DND-41 (cell line): ENCODE measurements at regions not wholly inside any gene's neighbourhood (a gene's known extent, or its start where the extent isn't known, plus 50 kb on each side); places are given as distances from the start of the nearest gene placed in this dataset.

Experiments
- ATAC-seq: fragments of 200-7000 bp; cut with Tn5 transposase; 3 replicates; pipeline ENCODE4 v1.9.1; 2021; ENCODE audit warnings: low read depth; ENCODE audit not compliant: insufficient read depth
- DNase-seq: peaks from one replicate; pipeline ENCODE4 v3.0.0-alpha.2; 2020
- H2AFZ ChIP-seq: 2 replicates; pipeline ENCODE4 v1.6.0; 2012; ENCODE audit warnings: low read depth, low read length
- H3K27ac ChIP-seq: 2 replicates; pipeline ENCODE4 v1.5.1; 2012; ENCODE audit warnings: low read length, inconsistent platforms
- H3K27me3 ChIP-seq: fragments of 200-600 bp; sonication (generic); 2 replicates; pipeline ENCODE4 v1.6.0; 2012; ENCODE audit warnings: low read length, mild to moderate bottlenecking, inconsistent platforms; ENCODE audit not compliant: insufficient read depth, poor library complexity
- H3K36me3 ChIP-seq: 2 replicates; pipeline ENCODE4 v1.5.1; 2012; ENCODE audit warnings: low read length, inconsistent platforms; ENCODE audit not compliant: insufficient read depth
- H3K4me1 ChIP-seq: 2 replicates; pipeline ENCODE4 v1.5.1; 2012; ENCODE audit warnings: mild to moderate bottlenecking, low read length; ENCODE audit not compliant: insufficient read depth
- H3K4me2 ChIP-seq: 2 replicates; pipeline ENCODE4 v1.6.0; 2012; ENCODE audit warnings: mild to moderate bottlenecking, moderate library complexity, low read length, inconsistent platforms; ENCODE audit not compliant: insufficient read depth
- H3K4me3 ChIP-seq, 2 experiments: fragments of 200-600 bp in 1 of 2; shearing (Covaris generic) in 1 of 2; 2 replicates each; pipeline ENCODE4 v1.5.1; 2012 to 2016; ENCODE audit warnings: inconsistent platforms in 2 of 2, low read length in 2 of 2, mild to moderate bottlenecking in 2 of 2, low read depth in 1 of 2, moderate library complexity in 1 of 2
- H3K79me2 ChIP-seq: 2 replicates; pipeline ENCODE4 v1.6.0; 2012; ENCODE audit warnings: low read length, inconsistent platforms; ENCODE audit not compliant: insufficient read depth
- H3K9ac ChIP-seq: 2 replicates; pipeline ENCODE4 v1.6.0; 2012; ENCODE audit warnings: low read depth, mild to moderate bottlenecking, inconsistent platforms, low read length, moderate library complexity
- H3K9me3 ChIP-seq: 2 replicates; pipeline ENCODE4 v1.5.1; 2012; ENCODE audit warnings: low read length, moderate library complexity, mild to moderate bottlenecking, inconsistent platforms; ENCODE audit not compliant: insufficient read depth, severe bottlenecking
- H4K20me1 ChIP-seq: 2 replicates; pipeline ENCODE4 v1.6.0; 2012; ENCODE audit warnings: low read length; ENCODE audit not compliant: insufficient read depth
- CTCF ChIP-seq: IDR thresholded peaks from 2 replicates; pipeline ENCODE4 v1.5.1; 2012; ENCODE audit warnings: borderline replicate concordance, low read length, moderate library complexity, mild to moderate bottlenecking; ENCODE audit not compliant: poor library complexity, severe bottlenecking; ENCODE audit errors: extremely low read depth
- EZH2 ChIP-seq: IDR thresholded peaks from 3 replicates; pipeline ENCODE4 v1.6.1; 2012; ENCODE audit warnings: borderline replicate concordance, low read depth, mild to moderate bottlenecking, moderate library complexity, low read length, inconsistent platforms; ENCODE audit not compliant: severe bottlenecking

- DNase-seq = no peak
- Histone ChIP-seq H3K4me2 (no peak overlapping the region), H3K36me3 (no peaks in the 10 kb centered on the region), H3K79me2 (no peaks in the 10 kb centered on the region), H3K9me3 (no peaks in the 10 kb centered on the region), H4K20me1 (no peaks in the 10 kb centered on the region), H3K27ac (no peak overlapping the region), H3K4me1 (no peaks in the 10 kb centered on the region), H3K27me3 (no peaks in the 10 kb centered on the region), H3K9ac (no peak overlapping the region), H2AFZ (no peak overlapping the region), H3K4me3 (no peak overlapping the region)
- no peak for TF ChIP-seq CTCF
- TF ChIP-seq EZH2 = no peak
- ATAC-seq = no peak
Observed at GRCh38 chr4:19380600-19380999, 871.1 kb upstream of the SLIT2 start.

- no peaks in the 10 kb centered on the region for H3K27me3 ChIP-seq
- H3K4me3 ChIP-seq = no peak overlapping the region
- no peak overlapping the region for H3K4me2 ChIP-seq
- no peaks in the 10 kb centered on the region for H3K4me1 ChIP-seq
- TF ChIP-seq EZH2 (no peak), CTCF (no peak)
- no peak overlapping the region for H3K27ac ChIP-seq
- no peaks in the 10 kb centered on the region for H4K20me1 ChIP-seq
- no peak for DNase-seq
- no peak overlapping the region for H2AFZ ChIP-seq
- H3K9me3 ChIP-seq = no peaks in the 10 kb centered on the region
- no peak overlapping the region for H3K9ac ChIP-seq
- no peaks in the 10 kb centered on the region for H3K36me3 ChIP-seq
- ATAC-seq = no peak
- H3K79me2 ChIP-seq = no peaks in the 10 kb centered on the region
Observed at GRCh38 chr4:19379191-19379708, 872.5 kb upstream of the SLIT2 start.

- Histone ChIP-seq H3K4me1 (no peaks in the 10 kb centered on the region), H3K4me2 (no peak overlapping the region), H3K4me3 (no peak overlapping the region), H3K27me3 (no peaks in the 10 kb centered on the region), H3K36me3 (no peaks in the 10 kb centered on the region), H3K79me2 (no peaks in the 10 kb centered on the region), H3K9ac (no peak overlapping the region), H3K9me3 (no peaks in the 10 kb centered on the region), H2AFZ (no peak overlapping the region), H4K20me1 (no peaks in the 10 kb centered on the region), H3K27ac (no peak overlapping the region)
- no peak for TF ChIP-seq EZH2
- no peak for TF ChIP-seq CTCF
- DNase-seq = no peak
- ATAC-seq = no peak
Observed at GRCh38 chr4:19375931-19376330, 875.8 kb upstream of the SLIT2 start.

GRCh38 chr4:19375136-19375804 is 876.4 kb upstream of the SLIT2 start:
- no peak overlapping the region for H3K27ac ChIP-seq
- no peak for ATAC-seq

More at GRCh38 chr4:19375136-19375804, 876.4 kb upstream of the SLIT2 start:
- H3K9ac ChIP-seq = no peak overlapping the region
- H2AFZ ChIP-seq = no peak overlapping the region
- H3K9me3 ChIP-seq = no peaks in the 10 kb centered on the region
- no peaks in the 10 kb centered on the region for H3K36me3 ChIP-seq
- H3K4me1 ChIP-seq = no peaks in the 10 kb centered on the region
- H3K27me3 ChIP-seq = no peaks in the 10 kb centered on the region
- DNase-seq = no peak
- no peaks in the 10 kb centered on the region for H4K20me1 ChIP-seq
- H3K4me3 ChIP-seq = no peak overlapping the region
- no peak for TF ChIP-seq CTCF
- TF ChIP-seq EZH2 = no peak
- no peaks in the 10 kb centered on the region for H3K79me2 ChIP-seq
- no peak overlapping the region for H3K4me2 ChIP-seq
